OCI-LY3 (cell line): ENCODE measurements at regions not wholly inside any gene's neighbourhood (a gene's known extent, or its start where the extent isn't known, plus 50 kb on each side); places are given as distances from the start of the nearest gene placed in this dataset.

Experiments used
- CTCF ChIP-seq: fragments of 200-600, 300-600 bp; sonication (generic); IDR thresholded peaks from 2 replicates; pipeline ENCODE4 v1.5.1; 2014; ENCODE audit warnings: antibody characterized with exemption, low read length, low read depth
- EZH2phosphoT487 ChIP-seq: fragments of 200-600 bp; shearing (Covaris generic); IDR thresholded peaks from 2 replicates; pipeline ENCODE4 v1.6.1; 2018; ENCODE audit warnings: antibody characterized with exemption, mixed run types, low read depth

GRCh38 chr18:35807811-35808335 is 164.6 kb upstream of the RMP24 start:
- no peak for TF ChIP-seq CTCF
- no peak for TF ChIP-seq EZH2phosphoT487
